HCT116 (cell line): ENCODE measurements at regions not wholly inside any gene's neighbourhood (a gene's known extent, or its start where the extent isn't known, plus 50 kb on each side); places are given as distances from the start of the nearest gene placed in this dataset.

Experiments used
- ATAC-seq: fragments of 200-7000 bp; cut with Tn5 transposase; 2 replicates; pipeline ENCODE4 v1.9.1; 2020; ENCODE audit warnings: mild to moderate bottlenecking, moderate library complexity
- BruUV-seq: library from RNA; stranded (reverse); fragments of 400-500 nt; replicated peaks from 2 replicates; lab custom pipeline; 2021; lab: Mats Ljungman, UMichigan
- CTCF ChIA-PET: fragments of 300-600 bp; sonication (Branson Sonifier 250); formaldehyde crosslinking; loops from one replicate; lab custom pipeline; 2021; ENCODE audit warnings: antibody characterized with exemption; lab: Charles Lee
- POLR2A ChIA-PET: fragments of 300-600, 350-600 bp; sonication (Branson Sonifier 250); formaldehyde crosslinking; loops from one replicate; lab custom pipeline; 2021; ENCODE audit warnings: antibody characterized with exemption; lab: Charles Lee
- RAD21 ChIA-PET, 2 experiments: fragments of 300-600 bp; sonication (Branson Sonifier 250); formaldehyde crosslinking; loops; one replicate each; lab custom pipeline; 2023; ENCODE audit warnings: low total read pairs in 2 of 2; ENCODE audit not compliant: uncharacterized antibody in 2 of 2, unreplicated experiment in 2 of 2, low non-redundant PET in 1 of 2; lab: Charles Lee
- DNase-seq: peaks from one replicate; pipeline ENCODE4 v3.0.0-alpha.2; 2010; ENCODE audit warnings: low read depth, low spot score
- H2AFZ ChIP-seq: fragments of 200-600 bp; shearing (Covaris generic), sonication (generic); 2 replicates; pipeline ENCODE4 v1.6.1; 2017; ENCODE audit warnings: low read depth, mixed run types, mixed read lengths, antibody characterized with exemption, low read length; ENCODE audit not compliant: poor library complexity, severe bottlenecking
- H3K27ac ChIP-seq: 2 replicates; pipeline ENCODE4 v1.5.1; 2012; ENCODE audit warnings: low read depth, low read length
- H3K27me3 ChIP-seq: fragments of 200-600 bp; sonication (generic); 2 replicates; pipeline ENCODE4 v1.6.1; 2016; ENCODE audit warnings: mixed run types, low read length, mixed read lengths; ENCODE audit not compliant: insufficient read depth
- H3K36me3 ChIP-seq, 2 experiments: fragments of 200-500 bp in 1 of 2; fragments of 200-600 bp in 1 of 2; sonication (Bioruptor generic) in 1 of 2; sonication (generic) in 1 of 2; 2 replicates each; pipeline versions ENCODE4 v1.5.1 to v1.6.1; 2014 to 2016; ENCODE audit warnings: low read length in 2 of 2, inconsistent platforms in 1 of 2, mixed read lengths in 1 of 2, mixed run types in 1 of 2; ENCODE audit not compliant: insufficient read depth in 2 of 2, control insufficient read depth in 1 of 2
- H3K4me1 ChIP-seq, 2 experiments: fragments of 200-600 bp in 1 of 2; sonication (generic) in 1 of 2; 2 replicates each; pipeline versions ENCODE4 v1.5.1 to v1.6.1; 2012 to 2017; ENCODE audit warnings: low read length in 2 of 2, inconsistent platforms in 1 of 2, mild to moderate bottlenecking in 1 of 2, mixed read lengths in 1 of 2, mixed run types in 1 of 2, moderate library complexity in 1 of 2; ENCODE audit not compliant: insufficient read depth in 2 of 2, control insufficient read depth in 1 of 2
- H3K4me2 ChIP-seq: fragments of 200-600 bp; sonication (generic); 2 replicates; pipeline ENCODE4 v1.6.1; 2017; ENCODE audit warnings: mixed run types, low read length, mixed read lengths
- H3K4me3 ChIP-seq, 2 experiments: fragments of 200-600 bp in 1 of 2; sonication (generic) in 1 of 2; replicated peaks in 1 of 2; 2 replicates each; pipeline ENCODE4 v1.5.1; 2011 to 2016; ENCODE audit warnings: low read length in 2 of 2, control low read depth in 1 of 2, low read depth in 1 of 2, mild to moderate bottlenecking in 1 of 2, mixed read lengths in 1 of 2, mixed run types in 1 of 2
- H3K79me2 ChIP-seq: fragments of 200-600 bp; sonication (generic); 2 replicates; pipeline ENCODE4 v1.6.1; 2017; ENCODE audit warnings: mild to moderate bottlenecking, mixed run types, low read length, moderate library complexity, mixed read lengths; ENCODE audit not compliant: insufficient read depth
- H3K9ac ChIP-seq: fragments of 200-600 bp; sonication (generic); 2 replicates; pipeline ENCODE4 v1.6.1; 2016; ENCODE audit warnings: low read length, mixed read lengths
- H3K9me2 ChIP-seq: fragments of 200-600 bp; sonication (generic), shearing (Covaris generic); 2 replicates; pipeline ENCODE4 v1.6.1; 2017; ENCODE audit warnings: mixed run types, mild to moderate bottlenecking, moderate library complexity; ENCODE audit not compliant: insufficient read depth
- H3K9me3 ChIP-seq, 2 experiments: fragments of 200-500 bp in 1 of 2; fragments of 200-600 bp in 1 of 2; sonication (Bioruptor generic) in 1 of 2; sonication (generic) in 1 of 2; 2 replicates each; pipeline ENCODE4 v1.6.1; 2014 to 2017; ENCODE audit warnings: low read length in 2 of 2, mixed read lengths in 2 of 2, inconsistent platforms in 1 of 2, low read depth in 1 of 2, mild to moderate bottlenecking in 1 of 2, mixed run types in 1 of 2, moderate library complexity in 1 of 2; ENCODE audit not compliant: control insufficient read depth in 1 of 2, insufficient read depth in 1 of 2
- H4K20me1 ChIP-seq: fragments of 200-600 bp; sonication (generic), shearing (Covaris generic); 2 replicates; pipeline ENCODE4 v1.6.1; 2017; ENCODE audit warnings: mixed run types, mild to moderate bottlenecking, moderate library complexity; ENCODE audit not compliant: insufficient read depth
- CBX3 ChIP-seq: IDR thresholded peaks from 2 replicates; pipeline ENCODE4 v1.6.1; 2012; ENCODE audit warnings: low read depth
- CEBPB ChIP-seq: IDR thresholded peaks from 2 replicates; pipeline ENCODE4 v1.6.1; 2012; ENCODE audit warnings: low read depth
- EGR1 ChIP-seq: IDR thresholded peaks from 2 replicates; pipeline ENCODE4 v1.6.1; 2012; ENCODE audit warnings: low read depth
- ELF1 ChIP-seq: IDR thresholded peaks from 2 replicates; pipeline ENCODE4 v1.6.1; 2012; ENCODE audit warnings: low read depth, borderline replicate concordance
- EZH2 ChIP-seq: fragments of 200-600 bp; sonication (generic); IDR thresholded peaks from 2 replicates; pipeline ENCODE4 v1.6.1; 2017; ENCODE audit warnings: antibody characterized with exemption, mixed run types
- EZH2phosphoT487 ChIP-seq: fragments of 200-600 bp; IDR thresholded peaks from 2 replicates; pipeline ENCODE4 v1.6.1; 2018; ENCODE audit warnings: antibody characterized with exemption, borderline replicate concordance
- FOSL1 ChIP-seq: IDR thresholded peaks from 2 replicates; pipeline ENCODE4 v1.6.1; 2012; ENCODE audit warnings: low read depth
- JUND ChIP-seq: IDR thresholded peaks from 2 replicates; pipeline ENCODE4 v1.6.1; 2012
- POLR2A ChIP-seq: IDR thresholded peaks from 2 replicates; pipeline ENCODE4 v1.7.0; 2011; ENCODE audit warnings: borderline replicate concordance; ENCODE audit not compliant: insufficient read depth, insufficient read length; ENCODE audit errors: extremely low read depth
- POLR2AphosphoS5 ChIP-seq: IDR thresholded peaks from 2 replicates; pipeline ENCODE4 v1.6.1; 2011; ENCODE audit warnings: mild to moderate bottlenecking, low read depth, low read length, moderate library complexity
- RAD21 ChIP-seq: IDR thresholded peaks from 2 replicates; pipeline ENCODE4 v1.6.1; 2012; ENCODE audit warnings: low read depth, mild to moderate bottlenecking
- REST ChIP-seq: IDR thresholded peaks from 2 replicates; pipeline ENCODE4 v1.6.1; 2012; ENCODE audit warnings: low read depth
- SP1 ChIP-seq: IDR thresholded peaks from 2 replicates; pipeline ENCODE4 v1.6.1; 2012; ENCODE audit warnings: low read depth
- SRF ChIP-seq: IDR thresholded peaks from 2 replicates; pipeline ENCODE4 v1.6.1; 2012; ENCODE audit warnings: low read depth
- TCF7L2 ChIP-seq: IDR thresholded peaks from 2 replicates; pipeline ENCODE4 v1.7.0; 2011; ENCODE audit warnings: borderline replicate concordance, inconsistent platforms; ENCODE audit not compliant: insufficient read depth, insufficient read length; ENCODE audit errors: extremely low read depth
- YY1 ChIP-seq: IDR thresholded peaks from 2 replicates; pipeline ENCODE4 v1.6.1; 2011; ENCODE audit warnings: low read length, low read depth, moderate library complexity, mild to moderate bottlenecking; ENCODE audit not compliant: insufficient replicate concordance; ENCODE audit errors: extremely low read depth
- ZFX ChIP-seq: fragments of 450-650 bp; IDR thresholded peaks from 2 replicates; pipeline ENCODE4 v1.6.1; 2017
- intact Hi-C: fragments of 100-400 bp; cut with micrococcal nuclease; formaldehyde crosslinking; loops from 2 replicates; pipeline ENCODE4 v1.10.0; 2022
- TF ChIP-seq, protein P1 (sequence below), 3 experiments: fragments of 200-600 bp in 1 of 3; sonication (generic) in 1 of 3; IDR thresholded peaks in 2 of 3; conservative IDR thresholded peaks in 1 of 3; 2 replicates each; pipeline ENCODE4 v1.5.1; 2012 to 2017; ENCODE audit warnings: low read depth in 2 of 3, low read length in 2 of 3, antibody characterized with exemption in 1 of 3, borderline replicate concordance in 1 of 3, control low read depth in 1 of 3, mild to moderate bottlenecking in 1 of 3, mixed read lengths in 1 of 3, mixed run types in 1 of 3, moderate library complexity in 1 of 3; ENCODE audit not compliant: insufficient read depth in 1 of 3
- TF ChIP-seq, protein P2 (sequence below): IDR thresholded peaks from 2 replicates; pipeline ENCODE4 v1.6.1; 2012
- TF ChIP-seq, protein P3 (sequence below): IDR thresholded peaks from 2 replicates; pipeline ENCODE4 v1.6.1; 2012

- H3K27ac ChIP-seq = no peak overlapping the region
- no peak for TF ChIP-seq REST
- no peak for TF ChIP-seq TCF7L2
- TF ChIP-seq SRF = no peak
- TF ChIP-seq EZH2 = no peak
- TF ChIP-seq RAD21 = no peak
- TF ChIP-seq, protein P1, sequence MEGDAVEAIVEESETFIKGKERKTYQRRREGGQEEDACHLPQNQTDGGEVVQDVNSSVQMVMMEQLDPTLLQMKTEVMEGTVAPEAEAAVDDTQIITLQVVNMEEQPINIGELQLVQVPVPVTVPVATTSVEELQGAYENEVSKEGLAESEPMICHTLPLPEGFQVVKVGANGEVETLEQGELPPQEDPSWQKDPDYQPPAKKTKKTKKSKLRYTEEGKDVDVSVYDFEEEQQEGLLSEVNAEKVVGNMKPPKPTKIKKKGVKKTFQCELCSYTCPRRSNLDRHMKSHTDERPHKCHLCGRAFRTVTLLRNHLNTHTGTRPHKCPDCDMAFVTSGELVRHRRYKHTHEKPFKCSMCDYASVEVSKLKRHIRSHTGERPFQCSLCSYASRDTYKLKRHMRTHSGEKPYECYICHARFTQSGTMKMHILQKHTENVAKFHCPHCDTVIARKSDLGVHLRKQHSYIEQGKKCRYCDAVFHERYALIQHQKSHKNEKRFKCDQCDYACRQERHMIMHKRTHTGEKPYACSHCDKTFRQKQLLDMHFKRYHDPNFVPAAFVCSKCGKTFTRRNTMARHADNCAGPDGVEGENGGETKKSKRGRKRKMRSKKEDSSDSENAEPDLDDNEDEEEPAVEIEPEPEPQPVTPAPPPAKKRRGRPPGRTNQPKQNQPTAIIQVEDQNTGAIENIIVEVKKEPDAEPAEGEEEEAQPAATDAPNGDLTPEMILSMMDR (IDR thresholded peaks at IDR 0.05 in 2 of 3, conservative IDR thresholded peaks at IDR 0.05 in 1 of 3; ENCODE audit: borderline replicate concordance in 1 of 3, insufficient read depth in 1 of 3, low read depth in 2 of 3, low read length in 2 of 3) = no peak
- TF ChIP-seq SP1 = no peak
- TF ChIP-seq, protein P2, sequence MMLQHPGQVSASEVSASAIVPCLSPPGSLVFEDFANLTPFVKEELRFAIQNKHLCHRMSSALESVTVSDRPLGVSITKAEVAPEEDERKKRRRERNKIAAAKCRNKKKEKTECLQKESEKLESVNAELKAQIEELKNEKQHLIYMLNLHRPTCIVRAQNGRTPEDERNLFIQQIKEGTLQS = no peak
- TF ChIP-seq FOSL1 = no peak
- no peak for TF ChIP-seq ELF1
- TF ChIP-seq EZH2phosphoT487 = no peak
- TF ChIP-seq, protein P3, sequence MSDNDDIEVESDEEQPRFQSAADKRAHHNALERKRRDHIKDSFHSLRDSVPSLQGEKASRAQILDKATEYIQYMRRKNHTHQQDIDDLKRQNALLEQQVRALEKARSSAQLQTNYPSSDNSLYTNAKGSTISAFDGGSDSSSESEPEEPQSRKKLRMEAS = no peak
- TF ChIP-seq YY1 = no peak
- TF ChIP-seq POLR2AphosphoS5 = no peak
- no peak for TF ChIP-seq CBX3
- no peak for TF ChIP-seq CEBPB
- no peak for TF ChIP-seq POLR2A
- no peak for TF ChIP-seq EGR1
- no peak for TF ChIP-seq JUND
- TF ChIP-seq ZFX = no peak
- no peak overlapping the region for H2AFZ ChIP-seq
- no peak overlapping the region for H3K4me3 ChIP-seq
- H3K9ac ChIP-seq = no peak overlapping the region
- H3K4me1 ChIP-seq = no peaks in the 10 kb centered on the region
- ChIA-PET POLR2A (no interaction called here), RAD21 (no interaction called here), CTCF (no interaction called here)
- peaks cover 19 to 31% of the 10 kb centered on the region in 2 experiments; a peak in 2 of 4 replicates for H3K9me3 ChIP-seq
- H3K27me3 ChIP-seq = no peaks in the 10 kb centered on the region
- no peaks in the 10 kb centered on the region for H3K79me2 ChIP-seq
- no TSS peak for BruUV-seq
- H3K4me2 ChIP-seq = no peak overlapping the region
- intact Hi-C loops = no loop called here
- no peaks in the 10 kb centered on the region for H4K20me1 ChIP-seq
- H3K9me2 ChIP-seq = no peaks in the 10 kb centered on the region
- no peaks in the 10 kb centered on the region for H3K36me3 ChIP-seq
- DNase-seq (no peak), ATAC-seq (no peak)
These were observed 418.7 kb downstream of the CBLN4 start for GRCh38 chr20:55586610-55587009.
